Adipocyte (in vitro differentiated cells): ENCODE measurements at regions not wholly inside any gene's neighbourhood (a gene's known extent, or its start where the extent isn't known, plus 50 kb on each side); places are given as distances from the start of the nearest gene placed in this dataset.

Experiments used
- DNase-seq: peaks from one replicate; pipeline ENCODE4 v3.0.0-alpha.2; 2015; ENCODE audit warnings: low read depth
- H3K27me3 ChIP-seq: replicated peaks from 2 replicates; pipeline ENCODE4 v1.7.0; 2013; ENCODE audit warnings: mild to moderate bottlenecking, low read length, moderate library complexity; ENCODE audit not compliant: control insufficient read depth, insufficient read depth
- H3K36me3 ChIP-seq: 2 replicates; pipeline ENCODE4 v1.7.0; 2013; ENCODE audit warnings: low read length, mild to moderate bottlenecking, moderate library complexity; ENCODE audit not compliant: control insufficient read depth, insufficient read depth, severe bottlenecking
- H3K4me1 ChIP-seq: 2 replicates; pipeline ENCODE4 v1.7.0; 2013; ENCODE audit warnings: mild to moderate bottlenecking, low read length, moderate library complexity; ENCODE audit not compliant: control insufficient read depth, insufficient read depth
- H3K4me3 ChIP-seq: 2 replicates; pipeline ENCODE4 v1.7.0; 2013; ENCODE audit warnings: mild to moderate bottlenecking, low read length, moderate library complexity
- H3K9ac ChIP-seq: 2 replicates; pipeline ENCODE4 v1.7.0; 2013; ENCODE audit warnings: mild to moderate bottlenecking, low read length, moderate library complexity
- H3K9me3 ChIP-seq: 2 replicates; pipeline ENCODE4 v1.7.0; 2013; ENCODE audit warnings: mild to moderate bottlenecking, low read length, moderate library complexity; ENCODE audit not compliant: control insufficient read depth

GRCh38 chr1:70855203-70855602, 192.4 kb downstream of the PTGER3 start:
- no peaks in the 10 kb centered on the region for H3K27me3 ChIP-seq
- no peak overlapping the region for H3K4me3 ChIP-seq
- no peaks in the 10 kb centered on the region for H3K36me3 ChIP-seq
- DNase-seq: no peak
- H3K4me1 ChIP-seq: no peaks in the 10 kb centered on the region
- no peaks in the 10 kb centered on the region for H3K9me3 ChIP-seq
- no peak overlapping the region for H3K9ac ChIP-seq

DNA sequence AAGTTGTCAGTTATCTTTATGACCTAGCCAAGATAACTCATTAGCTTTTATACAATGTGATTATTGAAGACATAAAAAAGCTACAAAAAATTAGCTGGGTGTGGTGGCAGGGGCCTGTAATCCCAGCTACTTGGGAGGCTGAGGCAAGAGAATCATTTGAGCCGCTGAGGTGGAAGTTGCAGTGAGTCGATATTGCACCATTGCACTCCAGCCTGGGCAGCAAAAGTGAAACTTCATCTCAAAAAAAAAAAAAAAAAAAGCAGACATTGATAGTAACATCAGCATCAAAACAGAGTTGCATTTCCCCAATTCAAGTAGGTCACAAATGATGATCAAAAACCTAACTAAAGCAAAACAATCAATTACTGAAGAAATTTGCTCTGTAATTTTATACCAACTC, 191.4 kb downstream of the PTGER3 start:
- H3K4me1 ChIP-seq: no peaks in the 10 kb centered on the region
- no peak overlapping the region for H3K4me3 ChIP-seq
- no peak overlapping the region for H3K9ac ChIP-seq
- H3K27me3 ChIP-seq: no peaks in the 10 kb centered on the region
- DNase-seq: no peak
- H3K9me3 ChIP-seq: no peaks in the 10 kb centered on the region
- H3K36me3 ChIP-seq: no peaks in the 10 kb centered on the region

DNA sequence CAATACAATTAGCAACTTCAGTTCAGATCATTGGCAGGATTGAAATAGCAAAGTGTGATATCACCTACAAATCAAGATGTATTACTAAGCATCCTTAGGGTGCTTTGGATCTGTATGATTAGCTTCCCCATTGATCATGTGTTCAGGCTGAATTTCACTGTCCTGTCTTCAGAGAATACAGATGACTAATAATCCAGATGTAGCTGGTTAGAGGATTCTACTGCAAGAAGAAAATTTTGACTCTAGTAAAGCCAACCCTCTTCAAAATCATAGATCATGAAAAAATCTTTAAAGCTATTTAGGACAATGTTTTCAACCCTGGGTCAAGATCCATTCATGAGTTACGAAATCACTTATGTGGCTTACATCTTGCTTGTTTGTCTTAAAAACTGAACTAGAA, 184.4 kb downstream of the PTGER3 start:
- peaks cover 33% of the 10 kb centered on the region for H3K4me1 ChIP-seq
- H3K4me3 ChIP-seq: no peak overlapping the region
- H3K9ac ChIP-seq: no peak overlapping the region
- H3K27me3 ChIP-seq: no peaks in the 10 kb centered on the region
- no peaks in the 10 kb centered on the region for H3K36me3 ChIP-seq
- H3K9me3 ChIP-seq: no peaks in the 10 kb centered on the region
- DNase-seq: peak; percentile 45

DNA sequence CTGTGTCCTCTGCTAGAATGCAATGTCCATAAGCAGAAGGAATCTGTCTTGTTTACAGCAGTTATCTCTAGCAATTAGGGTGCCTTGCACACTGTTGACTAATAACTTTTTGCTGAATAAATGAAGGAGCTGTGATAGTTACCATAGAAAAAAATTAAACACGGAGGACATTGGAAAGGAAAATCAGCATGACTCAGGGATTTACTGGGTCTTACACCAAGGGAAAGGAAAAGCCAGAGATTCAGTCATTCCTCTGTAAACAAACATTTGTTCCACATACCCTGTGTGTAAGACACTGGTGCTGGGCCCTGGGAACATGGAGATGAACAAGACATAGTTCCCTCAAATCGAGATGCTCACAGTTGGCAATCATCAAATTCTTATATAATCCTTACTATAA, 183.3 kb downstream of the PTGER3 start:
- Histone ChIP-seq H3K4me1 (peaks cover 33% of the 10 kb centered on the region), H3K9ac (peak overlapping the region; percentile 19), H3K4me3 (no peak overlapping the region), H3K36me3 (no peaks in the 10 kb centered on the region), H3K9me3 (no peaks in the 10 kb centered on the region), H3K27me3 (no peaks in the 10 kb centered on the region)
- peak; percentile 73 for DNase-seq

DNA sequence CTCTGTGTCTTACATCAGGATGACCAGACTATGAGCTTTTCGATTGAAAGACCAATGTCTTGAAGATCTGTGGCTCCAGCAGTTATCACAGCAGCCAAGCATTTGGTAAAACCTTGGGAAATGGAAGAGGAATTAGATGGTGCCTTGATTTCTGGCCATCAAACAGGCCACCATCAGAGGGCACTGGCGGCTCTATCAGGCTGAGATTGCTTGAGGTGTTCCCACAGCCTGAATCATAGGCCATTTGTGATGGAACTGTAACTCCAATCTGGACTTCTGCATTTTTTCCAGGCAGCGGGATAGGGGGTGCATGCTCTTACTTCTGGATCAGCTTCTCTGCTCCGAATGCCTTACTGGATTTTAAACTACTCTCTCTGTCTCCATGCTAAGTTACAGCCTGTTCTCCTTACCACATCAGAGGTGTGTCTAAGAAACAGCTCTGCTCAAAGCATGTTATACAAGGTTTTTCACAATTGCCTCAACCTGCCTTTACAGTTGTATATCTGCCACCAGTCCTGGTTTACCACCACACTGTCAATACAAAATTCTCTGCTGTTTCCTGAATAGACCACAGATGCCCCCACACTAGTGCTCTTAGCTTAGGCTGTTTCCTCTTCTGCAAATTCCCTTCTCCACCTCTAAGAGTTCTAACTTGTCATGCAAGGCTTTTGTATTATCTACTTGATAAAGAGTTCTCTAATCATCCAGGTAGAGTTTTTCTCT, 180.9 kb downstream of the PTGER3 start:
- no peak overlapping the region for H3K9ac ChIP-seq
- H3K36me3 ChIP-seq: no peaks in the 10 kb centered on the region
- H3K4me1 ChIP-seq: peaks cover 33% of the 10 kb centered on the region
- H3K27me3 ChIP-seq: no peaks in the 10 kb centered on the region
- DNase-seq: no peak
- no peaks in the 10 kb centered on the region for H3K9me3 ChIP-seq
- H3K4me3 ChIP-seq: no peak overlapping the region

GRCh38 chr1:70871790-70872189, 175.8 kb downstream of the PTGER3 start:
- H3K27me3 ChIP-seq: no peaks in the 10 kb centered on the region
- H3K4me3 ChIP-seq: no peak overlapping the region
- no peak for DNase-seq
- no peaks in the 10 kb centered on the region for H3K9me3 ChIP-seq
- H3K36me3 ChIP-seq: no peaks in the 10 kb centered on the region
- peaks cover 33% of the 10 kb centered on the region for H3K4me1 ChIP-seq
- no peak overlapping the region for H3K9ac ChIP-seq

GRCh38 chr1:70874063-70874462, 173.6 kb downstream of the PTGER3 start:
- H3K36me3 ChIP-seq: no peaks in the 10 kb centered on the region
- H3K9ac ChIP-seq: peak overlapping the region; percentile 86
- no peaks in the 10 kb centered on the region for H3K27me3 ChIP-seq
- no peaks in the 10 kb centered on the region for H3K9me3 ChIP-seq
- H3K4me3 ChIP-seq: peak overlapping the region; percentile 48
- DNase-seq: peak; percentile 34
- peaks cover 33% of the 10 kb centered on the region for H3K4me1 ChIP-seq

- Histone ChIP-seq H3K9me3 (no peaks in the 10 kb centered on the region), H3K4me3 (peak overlapping the region; percentile 48), H3K9ac (peak overlapping the region; percentile 86), H3K36me3 (no peaks in the 10 kb centered on the region), H3K27me3 (no peaks in the 10 kb centered on the region), H3K4me1 (peaks cover 33% of the 10 kb centered on the region)
- DNase-seq: peak; percentile 78
These were observed 172.8 kb downstream of the PTGER3 start for GRCh38 chr1:70874818-70875217.

- Histone ChIP-seq H3K9me3 (no peaks in the 10 kb centered on the region), H3K9ac (no peak overlapping the region)
These were observed 170.3 kb downstream of the PTGER3 start for GRCh38 chr1:70877343-70877742.

DNA sequence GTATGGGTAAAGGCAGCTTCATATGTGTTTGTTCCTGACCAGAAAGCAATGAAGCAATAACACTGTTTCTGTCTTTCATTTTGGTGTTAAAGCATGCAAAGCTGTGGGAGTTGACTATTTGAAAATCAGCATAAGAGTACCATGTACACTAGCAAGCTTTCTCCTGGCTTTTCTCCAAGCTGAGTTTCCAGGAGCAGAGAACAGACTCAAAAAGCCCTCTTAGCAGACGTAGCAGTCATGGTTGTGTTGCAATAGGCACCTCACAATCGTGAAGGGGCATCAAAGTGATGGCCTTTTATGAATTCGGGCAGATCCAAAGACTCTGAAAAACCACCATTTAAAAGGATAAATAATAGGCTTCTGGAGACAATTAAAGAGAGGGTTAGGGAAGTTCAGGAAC, 159.7 kb downstream of the PTGER3 start:
- Histone ChIP-seq H3K9ac (no peak overlapping the region), H3K4me3 (no peak overlapping the region), H3K4me1 (peaks cover 47% of the 10 kb centered on the region), H3K36me3 (no peaks in the 10 kb centered on the region), H3K27me3 (no peaks in the 10 kb centered on the region), H3K9me3 (no peaks in the 10 kb centered on the region)
- DNase-seq: peak; percentile 64

More at GRCh38 chr1:70877343-70877742, 170.3 kb downstream of the PTGER3 start:
- no peak for DNase-seq
- Histone ChIP-seq H3K4me3 (no peak overlapping the region), H3K27me3 (no peaks in the 10 kb centered on the region), H3K4me1 (peaks cover 33% of the 10 kb centered on the region), H3K36me3 (no peaks in the 10 kb centered on the region)

DNA sequence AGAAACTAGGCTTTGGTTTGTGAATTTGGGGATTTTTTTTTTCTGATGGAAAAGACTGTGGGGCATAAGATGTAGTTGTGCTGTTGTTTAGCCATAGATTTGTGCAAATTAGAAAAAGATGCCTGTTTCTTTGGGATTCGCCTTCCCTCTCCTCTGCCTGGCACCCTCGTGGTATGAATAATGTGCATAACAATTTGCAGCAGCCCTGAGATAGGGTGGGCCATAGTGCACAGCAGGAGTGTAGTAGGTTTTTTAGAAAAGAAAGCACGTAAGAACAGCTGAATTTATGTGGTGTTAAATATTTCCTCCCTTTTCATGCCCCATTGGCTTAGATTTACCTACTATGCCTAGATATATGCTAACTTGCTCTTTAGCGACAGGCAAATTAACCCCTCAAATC, 158.9 kb downstream of the PTGER3 start:
- Histone ChIP-seq H3K4me1 (peaks cover 47% of the 10 kb centered on the region), H3K9ac (no peak overlapping the region), H3K27me3 (no peaks in the 10 kb centered on the region), H3K4me3 (no peak overlapping the region), H3K36me3 (no peaks in the 10 kb centered on the region), H3K9me3 (no peaks in the 10 kb centered on the region)
- no peak for DNase-seq

DNA sequence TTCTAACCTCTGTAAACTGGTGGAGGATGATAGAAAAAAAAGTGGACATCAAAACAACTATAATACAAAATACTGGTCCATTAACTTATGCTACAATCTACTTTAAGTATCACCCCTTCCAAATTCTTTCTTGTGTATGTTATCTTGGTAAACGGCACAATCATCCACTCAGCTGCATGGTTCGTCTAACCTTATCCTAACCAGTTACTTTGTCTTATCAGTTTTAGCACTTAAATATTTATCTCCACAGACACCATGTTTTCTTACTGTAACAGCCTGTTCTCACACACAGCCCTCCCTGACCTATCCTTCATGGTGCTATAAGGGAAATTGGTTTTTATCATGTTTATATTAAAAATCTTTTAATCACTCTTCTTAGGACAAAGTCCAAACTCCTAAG, 157.2 kb downstream of the PTGER3 start:
- Histone ChIP-seq H3K36me3 (no peaks in the 10 kb centered on the region), H3K27me3 (no peaks in the 10 kb centered on the region), H3K4me3 (no peak overlapping the region), H3K9ac (no peak overlapping the region), H3K9me3 (no peaks in the 10 kb centered on the region), H3K4me1 (peaks cover 42% of the 10 kb centered on the region)
- DNase-seq: no peak
